MM.1S (cell line): ENCODE measurements at regions not wholly inside any gene's neighbourhood (a gene's known extent, or its start where the extent isn't known, plus 50 kb on each side); places are given as distances from the start of the nearest gene placed in this dataset.

Experiments
- EZH2 ChIP-seq: fragments of 300-600 bp; sonication (generic); optimal IDR thresholded peaks from 2 replicates; pipeline ENCODE3; 2017; ENCODE audit warnings: low read depth, mild to moderate bottlenecking, antibody characterized with exemption, low read length, mixed read lengths
- EZH2phosphoT487 ChIP-seq: fragments of 300-600 bp; sonication (generic); IDR thresholded peaks from 2 replicates; pipeline ENCODE4 v1.6.1; 2018; ENCODE audit warnings: antibody characterized with exemption, low read length
- TF ChIP-seq, protein P1 (sequence below): fragments of 300-600 bp; sonication (generic); IDR thresholded peaks from 2 replicates; pipeline ENCODE4 v1.5.1; 2016; ENCODE audit warnings: antibody characterized with exemption, low read length, mixed read lengths

DNA sequence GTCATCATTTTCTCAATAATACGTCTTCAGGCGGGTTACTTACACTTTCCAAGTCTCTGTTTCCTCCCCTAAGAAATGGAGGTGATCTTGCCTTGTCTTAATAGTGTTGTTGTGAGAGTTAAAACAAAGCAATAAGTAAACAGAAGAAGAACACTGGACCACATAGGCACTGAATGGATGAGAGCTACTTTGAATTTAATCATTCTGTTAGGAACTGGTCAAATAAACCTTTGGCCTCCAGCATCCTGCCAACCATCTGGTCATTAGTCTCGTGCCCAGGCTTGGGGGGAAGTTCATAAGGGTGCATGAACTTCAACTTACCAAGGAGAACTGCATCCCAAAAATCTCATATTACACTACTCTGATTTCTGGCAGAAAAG lies 109.4 kb upstream of the C7orf33 start:
- TF ChIP-seq, protein P1, sequence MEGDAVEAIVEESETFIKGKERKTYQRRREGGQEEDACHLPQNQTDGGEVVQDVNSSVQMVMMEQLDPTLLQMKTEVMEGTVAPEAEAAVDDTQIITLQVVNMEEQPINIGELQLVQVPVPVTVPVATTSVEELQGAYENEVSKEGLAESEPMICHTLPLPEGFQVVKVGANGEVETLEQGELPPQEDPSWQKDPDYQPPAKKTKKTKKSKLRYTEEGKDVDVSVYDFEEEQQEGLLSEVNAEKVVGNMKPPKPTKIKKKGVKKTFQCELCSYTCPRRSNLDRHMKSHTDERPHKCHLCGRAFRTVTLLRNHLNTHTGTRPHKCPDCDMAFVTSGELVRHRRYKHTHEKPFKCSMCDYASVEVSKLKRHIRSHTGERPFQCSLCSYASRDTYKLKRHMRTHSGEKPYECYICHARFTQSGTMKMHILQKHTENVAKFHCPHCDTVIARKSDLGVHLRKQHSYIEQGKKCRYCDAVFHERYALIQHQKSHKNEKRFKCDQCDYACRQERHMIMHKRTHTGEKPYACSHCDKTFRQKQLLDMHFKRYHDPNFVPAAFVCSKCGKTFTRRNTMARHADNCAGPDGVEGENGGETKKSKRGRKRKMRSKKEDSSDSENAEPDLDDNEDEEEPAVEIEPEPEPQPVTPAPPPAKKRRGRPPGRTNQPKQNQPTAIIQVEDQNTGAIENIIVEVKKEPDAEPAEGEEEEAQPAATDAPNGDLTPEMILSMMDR: no peak
- TF ChIP-seq EZH2 (no peak), EZH2phosphoT487 (no peak)
